Skeletal muscle satellite cell (primary cell): ENCODE measurements at regions not wholly inside any gene's neighbourhood (a gene's known extent, or its start where the extent isn't known, plus 50 kb on each side); places are given as distances from the start of the nearest gene placed in this dataset.

Experiments
- H3K27me3 ChIP-seq: 2 replicates; pipeline ENCODE4 v1.7.0; 2013; ENCODE audit warnings: low read length; ENCODE audit not compliant: control insufficient read depth, insufficient read depth
- H3K36me3 ChIP-seq: 2 replicates; pipeline ENCODE4 v1.7.0; 2013; ENCODE audit warnings: mild to moderate bottlenecking, control low read depth, low read length; ENCODE audit not compliant: insufficient read depth
- H3K4me1 ChIP-seq: 2 replicates; pipeline ENCODE4 v1.7.0; 2013; ENCODE audit warnings: low read length; ENCODE audit not compliant: control insufficient read depth, insufficient read depth
- H3K4me2 ChIP-seq: 2 replicates; pipeline ENCODE4 v1.7.0; 2013; ENCODE audit warnings: mild to moderate bottlenecking, low read length
- H3K4me3 ChIP-seq: 2 replicates; pipeline ENCODE4 v1.7.0; 2013; ENCODE audit warnings: low read length
- H3K9ac ChIP-seq: 2 replicates; pipeline ENCODE4 v1.7.0; 2013; ENCODE audit warnings: mild to moderate bottlenecking, low read depth, low read length, moderate library complexity
- H3K9me3 ChIP-seq: replicated peaks from 2 replicates; pipeline ENCODE4 v1.7.0; 2013; ENCODE audit warnings: mild to moderate bottlenecking, control low read depth, low read length

DNA sequence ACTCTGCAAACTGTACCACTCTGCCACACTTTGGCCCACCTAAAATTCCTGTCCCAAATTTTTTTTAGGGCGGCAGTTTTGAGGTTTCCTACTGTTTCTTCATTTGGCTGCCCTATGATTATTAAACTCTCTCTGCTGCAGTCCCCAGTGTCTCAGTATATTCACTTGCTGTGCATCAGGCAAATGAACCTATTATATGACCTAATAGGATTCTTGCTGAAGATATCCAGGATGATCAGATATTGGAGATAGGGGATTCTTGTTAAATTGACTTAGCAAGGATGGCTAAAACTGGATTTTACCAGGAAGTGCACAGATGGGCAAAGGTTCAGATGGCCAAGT, 410.8 kb upstream of the DDI1 start:
- H3K4me3 ChIP-seq: no peak overlapping the region
- no peaks in the 10 kb centered on the region for H3K9me3 ChIP-seq
- peaks cover 23% of the 10 kb centered on the region for H3K4me1 ChIP-seq
- H3K27me3 ChIP-seq: no peaks in the 10 kb centered on the region
- H3K4me2 ChIP-seq: peak overlapping the region; percentile 9
- peak overlapping the region; percentile 51 for H3K9ac ChIP-seq
- no peaks in the 10 kb centered on the region for H3K36me3 ChIP-seq

DNA sequence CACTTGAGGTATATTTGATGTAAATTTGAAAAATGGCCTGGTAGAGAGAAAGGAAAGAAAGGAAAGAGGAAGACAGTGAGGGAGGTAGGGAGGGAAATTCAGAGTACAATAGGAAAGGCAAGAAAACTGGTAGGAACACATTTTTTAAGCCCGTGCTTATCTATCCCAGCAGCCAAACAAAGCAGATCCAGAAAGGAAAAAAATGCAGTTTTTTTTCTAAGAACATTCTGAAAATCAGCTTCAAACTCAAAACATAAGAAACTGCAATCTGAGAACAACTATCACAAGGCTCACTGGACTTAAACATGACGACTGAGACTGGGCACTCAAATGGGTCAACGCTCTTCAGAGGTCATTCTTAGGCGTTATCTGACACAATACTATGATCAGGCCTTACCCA, 408.3 kb upstream of the DDI1 start:
- Histone ChIP-seq H3K4me1 (peaks cover 35% of the 10 kb centered on the region), H3K9me3 (no peaks in the 10 kb centered on the region), H3K36me3 (no peaks in the 10 kb centered on the region), H3K27me3 (no peaks in the 10 kb centered on the region), H3K4me2 (no peak overlapping the region), H3K4me3 (no peak overlapping the region), H3K9ac (no peak overlapping the region)

DNA sequence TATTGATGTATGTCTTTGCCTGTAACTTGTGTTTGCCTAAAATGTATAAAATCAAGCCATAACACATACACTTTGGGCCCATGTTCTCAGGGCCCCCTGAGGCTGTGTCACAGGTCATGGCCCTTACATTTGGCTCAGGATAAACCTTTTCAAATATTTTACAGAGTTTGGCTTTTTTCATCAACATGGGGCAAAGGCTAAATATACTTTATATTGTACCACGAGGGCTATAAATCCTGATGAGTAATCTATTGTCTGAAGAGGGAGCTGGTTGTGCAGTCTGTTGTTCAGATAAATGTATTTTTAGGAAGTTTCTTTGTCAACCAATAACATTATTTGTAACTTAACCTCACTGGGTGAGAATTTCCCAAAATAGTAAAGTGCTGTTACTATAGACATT, 404.6 kb upstream of the DDI1 start:
- H3K36me3 ChIP-seq: no peaks in the 10 kb centered on the region
- H3K4me3 ChIP-seq: no peak overlapping the region
- H3K4me1 ChIP-seq: peaks cover 19% of the 10 kb centered on the region
- H3K27me3 ChIP-seq: no peaks in the 10 kb centered on the region
- H3K9me3 ChIP-seq: no peaks in the 10 kb centered on the region
- no peak overlapping the region for H3K9ac ChIP-seq
- no peak overlapping the region for H3K4me2 ChIP-seq

DNA sequence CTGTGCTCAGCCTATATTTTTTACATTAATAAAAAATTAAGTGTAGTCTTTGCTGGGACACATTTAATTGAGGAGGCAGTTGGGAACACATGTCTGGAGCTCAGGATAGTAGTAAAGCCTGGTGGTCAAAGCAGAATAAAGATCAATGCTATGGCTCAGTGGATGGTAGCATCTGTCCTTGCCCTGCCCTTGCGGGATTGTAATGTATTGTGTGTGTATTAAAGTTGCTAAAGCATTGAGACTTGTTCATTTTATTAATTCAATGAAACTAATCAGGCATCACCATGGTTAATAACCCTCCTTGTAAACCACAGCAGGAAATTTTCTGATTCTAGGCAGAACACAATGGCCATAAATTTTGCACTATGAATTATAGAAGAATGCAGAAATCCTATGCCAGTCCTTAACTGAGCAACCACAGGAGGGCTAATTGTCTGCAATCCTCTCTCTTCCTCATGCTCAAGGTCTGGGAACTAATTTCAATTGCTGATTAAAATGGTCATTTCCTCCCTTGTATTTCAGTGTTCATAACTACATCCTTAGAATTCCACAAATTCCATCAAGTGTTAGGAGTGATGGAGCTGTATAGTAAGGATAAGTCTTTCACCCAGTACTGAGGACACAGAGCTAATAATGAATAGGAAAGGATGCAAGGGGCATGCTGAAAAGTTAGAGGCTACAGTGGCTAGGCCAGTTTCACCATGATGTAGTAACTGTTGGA, 403.2 kb upstream of the DDI1 start:
- no peaks in the 10 kb centered on the region for H3K27me3 ChIP-seq
- no peaks in the 10 kb centered on the region for H3K9me3 ChIP-seq
- H3K9ac ChIP-seq: peak overlapping the region; percentile 3
- no peak overlapping the region for H3K4me2 ChIP-seq
- H3K4me1 ChIP-seq: peaks cover 19% of the 10 kb centered on the region
- no peaks in the 10 kb centered on the region for H3K36me3 ChIP-seq
- H3K4me3 ChIP-seq: no peak overlapping the region

DNA sequence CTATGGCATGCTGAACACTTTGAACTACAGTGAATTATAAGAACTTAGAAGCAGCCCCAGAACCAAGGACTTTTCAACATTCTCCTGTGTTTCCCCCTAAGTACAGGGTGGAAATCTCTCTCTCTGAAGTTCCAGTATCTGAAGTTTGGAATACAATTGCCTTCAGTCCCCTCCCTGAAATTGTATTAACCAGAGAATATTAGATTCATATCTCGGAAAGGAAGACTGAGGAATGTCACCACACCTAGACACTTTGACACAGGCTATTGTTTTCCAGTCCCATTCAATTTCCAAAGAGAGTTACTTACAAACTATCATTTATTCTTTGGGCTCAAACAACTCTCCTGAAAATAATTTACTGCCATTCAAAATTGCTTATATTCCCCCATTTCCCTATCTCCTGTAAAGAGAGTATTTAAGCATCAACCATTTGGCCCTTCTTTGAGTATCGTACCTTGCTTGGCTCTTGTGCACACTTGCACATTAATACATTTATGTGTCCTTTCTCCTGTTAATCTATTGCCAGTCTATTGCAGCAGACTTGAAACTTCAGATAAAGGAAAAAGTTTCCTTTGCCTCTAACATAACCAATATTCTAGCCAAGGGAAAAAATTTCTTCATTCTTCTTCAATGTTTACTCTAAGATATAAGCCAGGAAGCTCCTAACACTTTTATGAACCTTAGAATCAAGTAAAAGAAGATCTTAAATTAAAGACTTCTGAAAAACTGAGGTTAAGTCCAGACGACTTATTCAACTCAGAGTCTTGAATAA, 402.4 kb upstream of the DDI1 start:
- Histone ChIP-seq H3K9me3 (no peaks in the 10 kb centered on the region), H3K4me3 (no peak overlapping the region), H3K4me2 (no peak overlapping the region), H3K9ac (peak overlapping the region; percentile 3), H3K36me3 (no peaks in the 10 kb centered on the region), H3K4me1 (peaks cover 19% of the 10 kb centered on the region), H3K27me3 (no peaks in the 10 kb centered on the region)

DNA sequence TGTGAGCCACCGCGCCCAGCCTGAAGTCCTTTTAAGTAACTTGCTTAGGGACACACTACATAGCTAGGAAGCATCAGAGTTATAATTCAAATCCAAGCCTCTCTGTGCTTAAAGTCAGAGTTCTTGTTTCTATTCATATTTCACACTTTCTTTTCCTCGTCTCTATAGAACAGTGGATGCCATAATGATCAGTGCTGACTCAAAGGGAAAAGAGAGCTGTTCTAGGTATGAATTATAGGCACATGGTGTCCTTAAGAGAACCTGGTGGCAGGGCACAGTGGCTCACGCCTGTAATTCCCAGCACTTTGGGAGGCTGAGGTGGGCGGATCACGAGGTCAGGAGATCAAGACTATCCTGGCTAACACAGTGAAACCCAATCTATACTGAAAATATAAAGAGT, 400.2 kb upstream of the DDI1 start:
- Histone ChIP-seq H3K36me3 (no peaks in the 10 kb centered on the region), H3K4me3 (no peak overlapping the region), H3K9me3 (no peaks in the 10 kb centered on the region), H3K4me2 (no peak overlapping the region), H3K4me1 (peaks cover 19% of the 10 kb centered on the region), H3K27me3 (no peaks in the 10 kb centered on the region), H3K9ac (no peak overlapping the region)

DNA sequence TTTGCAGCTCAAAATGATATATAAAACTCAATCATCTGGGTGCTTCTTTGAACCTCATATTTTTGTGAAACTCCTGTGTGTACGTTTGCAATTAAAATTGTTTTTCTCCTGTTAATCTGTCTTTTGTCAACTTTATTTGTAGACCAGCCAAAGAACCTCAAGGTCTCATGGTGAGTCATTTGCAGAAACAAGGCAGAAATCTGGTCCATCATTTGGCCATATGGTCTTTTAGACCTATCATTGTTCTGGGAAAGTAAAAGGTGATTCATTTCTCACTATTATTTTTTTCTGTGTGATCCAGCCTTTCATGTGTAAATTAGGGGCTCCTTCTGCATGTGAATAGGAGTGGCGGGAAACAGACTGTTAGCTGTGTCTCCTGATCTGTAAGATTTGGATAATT, 399.1 kb upstream of the DDI1 start:
- no peaks in the 10 kb centered on the region for H3K27me3 ChIP-seq

DNA sequence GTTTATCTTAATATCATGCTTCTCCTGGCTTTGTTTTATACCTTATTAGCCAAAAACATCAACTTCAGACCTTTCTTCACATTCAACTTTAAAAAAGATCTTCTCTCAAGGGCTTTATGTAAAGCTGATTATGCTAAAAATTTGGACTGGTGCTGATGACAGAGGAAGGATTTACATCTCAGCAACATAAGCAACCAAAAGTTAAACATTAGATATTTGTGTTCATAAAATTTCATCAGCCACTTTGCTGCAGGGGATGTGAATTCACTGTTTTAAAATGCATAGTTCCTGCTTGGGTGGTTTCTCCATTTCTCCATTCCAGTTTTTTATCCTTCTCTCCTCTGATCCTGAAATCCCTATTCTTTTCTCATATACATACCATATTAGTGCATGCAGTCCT, 398.6 kb upstream of the DDI1 start:
- no peak overlapping the region for H3K4me3 ChIP-seq
- no peak overlapping the region for H3K9ac ChIP-seq
- no peak overlapping the region for H3K4me2 ChIP-seq
- no peaks in the 10 kb centered on the region for H3K36me3 ChIP-seq
- no peaks in the 10 kb centered on the region for H3K27me3 ChIP-seq
- no peaks in the 10 kb centered on the region for H3K9me3 ChIP-seq
- peaks cover 10% of the 10 kb centered on the region for H3K4me1 ChIP-seq

More for the DNA sequence above, 399.1 kb upstream of the DDI1 start:
- Histone ChIP-seq H3K4me2 (no peak overlapping the region), H3K36me3 (no peaks in the 10 kb centered on the region), H3K9ac (no peak overlapping the region), H3K4me1 (peaks cover 12% of the 10 kb centered on the region), H3K9me3 (no peaks in the 10 kb centered on the region), H3K4me3 (no peak overlapping the region)

DNA sequence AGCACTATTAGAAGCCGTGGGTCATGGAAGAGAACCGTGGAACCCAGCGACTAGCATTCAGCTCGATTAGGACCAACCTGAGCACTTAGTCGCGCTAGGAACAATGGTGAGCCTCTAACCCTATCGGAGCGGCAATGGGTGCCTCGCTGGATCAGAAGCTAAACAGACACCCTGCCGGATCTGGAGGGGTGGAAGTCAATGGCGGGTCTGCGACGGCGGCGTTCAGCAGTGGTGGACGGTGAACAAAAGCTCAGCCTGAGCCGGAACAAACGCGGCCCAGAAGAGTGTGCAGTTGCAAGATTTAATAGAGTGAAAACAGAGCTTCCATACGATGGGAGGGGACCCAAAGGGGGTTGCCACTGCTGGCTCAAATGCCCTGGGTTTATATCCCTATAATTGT, 391.8 kb upstream of the DDI1 start:
- Histone ChIP-seq H3K27me3 (no peaks in the 10 kb centered on the region), H3K4me2 (no peak overlapping the region), H3K36me3 (no peaks in the 10 kb centered on the region), H3K9me3 (no peaks in the 10 kb centered on the region), H3K4me1 (no peaks in the 10 kb centered on the region), H3K4me3 (no peak overlapping the region), H3K9ac (no peak overlapping the region)

DNA sequence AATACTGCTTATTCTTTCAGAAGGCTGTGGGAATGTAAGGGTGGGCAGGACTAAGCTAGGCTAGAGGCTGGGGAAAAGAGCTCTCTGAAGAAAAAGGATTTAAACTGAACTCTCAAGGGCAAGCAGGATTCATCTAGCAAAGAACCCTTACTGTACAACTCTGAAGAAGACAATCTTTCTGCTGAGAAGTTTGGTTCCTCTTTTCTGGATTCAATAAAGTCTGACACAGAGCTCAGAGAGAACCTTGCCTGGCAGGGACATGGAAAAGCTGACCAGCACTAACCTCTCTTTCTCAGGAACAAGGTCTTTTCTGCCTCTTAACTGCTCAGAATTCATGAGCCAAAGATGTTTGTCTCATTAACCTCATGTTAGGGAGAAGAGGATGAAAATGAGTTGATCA, 388.4 kb upstream of the DDI1 start:
- Histone ChIP-seq H3K4me2 (no peak overlapping the region), H3K27me3 (no peaks in the 10 kb centered on the region), H3K9ac (no peak overlapping the region), H3K4me3 (no peak overlapping the region), H3K4me1 (no peaks in the 10 kb centered on the region), H3K9me3 (peaks cover 5% of the 10 kb centered on the region), H3K36me3 (no peaks in the 10 kb centered on the region)

DNA sequence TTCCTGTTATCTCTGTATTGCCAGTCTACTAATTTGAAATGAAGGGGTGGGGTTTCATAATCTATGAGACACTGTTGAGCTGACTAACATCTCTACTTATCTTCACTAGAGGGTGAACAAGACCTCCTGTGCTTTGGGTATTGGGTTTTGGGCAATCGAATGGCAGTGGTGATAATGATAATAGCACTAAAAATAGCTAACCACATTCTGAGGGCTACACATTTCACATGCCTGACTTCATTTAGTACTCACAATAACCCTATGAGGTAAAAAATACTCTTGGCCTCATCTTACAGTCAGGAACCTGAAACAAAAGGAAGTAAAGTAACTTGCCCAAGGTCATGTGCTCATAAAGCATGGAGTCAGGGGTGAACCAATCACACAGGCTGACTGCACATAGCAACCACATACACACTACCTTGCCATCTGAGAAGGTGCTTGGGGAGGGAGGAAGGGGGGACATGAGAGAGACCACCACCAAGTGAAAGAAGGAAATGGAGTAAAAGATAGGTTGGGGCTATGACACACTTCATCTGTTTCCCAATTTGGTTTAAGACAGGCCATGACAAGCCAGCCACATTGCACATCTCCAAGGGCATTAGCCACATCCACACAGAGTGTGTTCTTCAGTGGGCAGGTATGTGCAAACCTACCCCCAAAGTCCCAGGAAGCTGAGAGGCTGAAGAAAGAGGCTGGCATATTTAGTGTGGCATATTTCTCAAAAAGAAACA, 387.6 kb upstream of the DDI1 start:
- Histone ChIP-seq H3K27me3 (no peaks in the 10 kb centered on the region), H3K9me3 (peaks cover 5% of the 10 kb centered on the region), H3K4me1 (no peaks in the 10 kb centered on the region), H3K9ac (no peak overlapping the region), H3K4me3 (no peak overlapping the region), H3K36me3 (no peaks in the 10 kb centered on the region), H3K4me2 (no peak overlapping the region)
